ENCODE measurements at regions not wholly inside any gene's neighbourhood (a gene's known extent, or its start where the extent isn't known, plus 50 kb on each side); places are given as distances from the start of the nearest gene placed in this dataset.

DNA sequence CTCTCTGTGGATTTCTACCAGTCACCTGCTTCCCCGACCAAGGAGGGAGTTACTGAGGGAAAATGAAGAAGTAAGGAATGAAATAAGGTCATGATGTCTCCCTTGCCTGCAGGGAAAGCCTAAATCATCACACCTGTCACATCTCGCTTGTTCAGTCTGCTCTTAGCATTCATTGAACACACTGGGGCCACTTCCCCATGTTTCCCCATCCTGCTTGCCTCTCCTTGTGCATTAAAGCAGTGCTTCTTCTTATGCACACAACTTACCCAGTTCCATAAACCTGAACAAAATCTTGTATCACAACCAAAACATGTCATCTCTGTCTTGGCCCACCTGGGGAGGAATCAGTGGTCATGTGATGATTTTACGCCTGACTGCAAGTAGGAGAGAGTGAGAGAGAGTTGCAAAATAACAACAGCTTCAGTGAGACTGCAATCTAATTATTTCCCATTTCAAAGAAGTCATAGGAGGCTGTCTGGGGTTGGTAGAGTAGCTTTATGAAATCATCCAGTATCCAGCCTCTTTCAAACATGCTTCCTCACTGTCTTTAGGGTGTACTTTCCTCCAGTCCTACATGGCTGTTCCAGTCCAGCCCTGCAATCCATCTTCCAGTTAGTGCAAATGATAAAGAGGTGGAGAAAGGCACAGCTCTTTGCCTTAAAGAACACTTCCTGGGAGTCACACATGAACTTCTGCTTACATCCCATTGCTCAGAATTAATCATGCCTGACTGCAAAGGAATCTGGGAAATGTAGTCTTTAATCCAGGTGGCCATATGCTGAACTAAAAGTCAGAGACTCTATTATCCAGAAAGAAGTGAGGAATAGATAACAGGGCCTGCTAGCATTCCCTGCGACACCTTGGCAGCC, 220.1 kb downstream of the HAUS1 start:
- DNase-seq = no peak

DNA sequence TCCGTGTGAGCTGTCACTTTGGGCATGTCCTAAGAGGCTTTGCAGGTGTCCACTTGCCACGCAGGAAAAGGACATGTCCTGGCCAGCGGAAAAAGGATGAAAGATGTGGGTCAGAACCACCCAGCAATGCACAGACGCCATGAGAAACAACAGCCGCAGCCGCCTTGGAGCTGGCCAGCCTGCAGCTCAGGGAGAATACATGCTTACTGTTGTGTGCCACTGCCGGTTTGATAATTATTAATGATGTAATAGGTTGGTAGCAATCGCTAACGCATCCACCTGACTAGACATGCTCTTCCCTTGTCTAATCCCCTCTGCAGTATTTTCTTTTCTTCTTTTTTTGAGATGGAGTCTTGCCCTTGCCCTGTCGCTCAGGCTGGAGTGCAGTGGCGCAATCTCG, 221.7 kb downstream of the HAUS1 start:
- DNase-seq = no peak

DNA sequence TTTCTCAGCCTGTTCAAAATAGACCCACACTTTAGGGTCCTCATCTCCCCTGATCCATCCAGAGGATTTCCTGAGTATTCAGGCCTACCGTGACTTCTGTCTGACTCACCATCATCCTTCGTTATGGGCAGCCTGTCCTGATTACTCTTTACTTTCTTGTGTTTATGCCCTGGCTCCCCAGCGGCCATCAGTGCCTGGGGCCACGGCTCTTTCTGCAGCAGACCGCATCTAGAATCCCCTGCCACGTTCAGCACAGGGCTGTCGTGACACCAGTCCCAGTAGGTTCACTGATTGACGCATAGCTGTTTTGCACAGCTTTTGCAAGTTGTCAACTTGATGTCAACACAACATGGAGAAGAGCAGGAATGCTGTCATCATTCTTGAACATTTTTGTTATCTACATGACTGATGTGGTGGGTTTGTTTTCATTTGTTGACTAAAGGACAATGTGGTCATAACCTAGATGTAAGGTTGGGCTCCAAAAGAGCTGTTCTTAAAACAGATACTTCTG, 225.6 kb downstream of the HAUS1 start:
- DNase-seq = no peak

DNA sequence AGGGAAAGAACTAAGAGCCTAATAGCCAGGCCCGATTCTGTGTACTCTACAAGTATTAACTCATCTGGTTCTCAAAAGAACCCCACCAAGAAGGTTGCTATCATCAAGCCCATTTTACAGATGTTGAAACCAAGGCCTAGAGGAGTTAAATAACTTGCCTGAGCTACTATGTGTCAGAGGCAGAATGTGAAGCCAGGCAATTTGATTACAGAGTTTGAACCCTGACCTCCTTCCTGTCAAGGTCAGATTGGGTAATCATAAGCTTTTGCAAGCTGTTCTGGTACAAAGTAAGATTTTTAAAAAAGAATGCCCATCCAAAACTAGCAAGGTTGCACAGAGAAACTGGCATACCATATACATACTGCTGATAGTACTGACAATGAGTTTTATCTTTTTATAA, 227.1 kb downstream of the HAUS1 start:
- DNase-seq = no peak

DNA sequence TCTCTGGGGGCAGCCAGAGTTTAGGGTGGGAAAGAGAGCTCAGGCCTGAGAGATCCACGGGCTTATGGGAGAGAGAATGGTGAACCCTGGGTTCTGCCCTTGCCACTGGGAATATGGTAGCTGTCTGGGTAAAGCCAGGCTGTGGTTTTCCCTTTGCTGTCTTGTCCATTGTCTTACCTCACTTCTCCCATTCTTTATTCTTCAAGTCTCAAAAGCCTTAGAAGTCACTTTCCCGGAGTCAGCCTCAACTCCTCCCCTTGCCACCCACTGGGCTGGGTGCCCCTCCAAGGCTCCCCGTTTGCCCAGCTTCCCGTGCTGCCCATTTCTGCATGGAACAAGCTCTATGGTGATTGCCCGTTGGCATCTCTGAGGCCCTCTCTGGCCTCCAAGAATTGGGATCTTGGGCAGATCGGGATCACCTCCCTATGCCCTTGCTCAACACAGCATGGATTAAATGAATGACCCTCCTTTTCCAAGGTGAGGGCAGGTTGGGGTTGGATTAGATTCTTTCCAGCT, 228.2 kb downstream of the HAUS1 start:
- DNase-seq = no peak

- DNase-seq = no peak
Observed at GRCh38 chr18:46332921-46333341, 228.7 kb downstream of the HAUS1 start.

- DNase-seq = no peak
Observed at GRCh38 chr18:46333431-46334135, 229.4 kb downstream of the HAUS1 start.

- no peak for DNase-seq
Observed at GRCh38 chr18:46334868-46335281, 230.7 kb downstream of the HAUS1 start.

GRCh38 chr18:46335534-46336101, 231.4 kb downstream of the HAUS1 start:
- no peak for DNase-seq

DNA sequence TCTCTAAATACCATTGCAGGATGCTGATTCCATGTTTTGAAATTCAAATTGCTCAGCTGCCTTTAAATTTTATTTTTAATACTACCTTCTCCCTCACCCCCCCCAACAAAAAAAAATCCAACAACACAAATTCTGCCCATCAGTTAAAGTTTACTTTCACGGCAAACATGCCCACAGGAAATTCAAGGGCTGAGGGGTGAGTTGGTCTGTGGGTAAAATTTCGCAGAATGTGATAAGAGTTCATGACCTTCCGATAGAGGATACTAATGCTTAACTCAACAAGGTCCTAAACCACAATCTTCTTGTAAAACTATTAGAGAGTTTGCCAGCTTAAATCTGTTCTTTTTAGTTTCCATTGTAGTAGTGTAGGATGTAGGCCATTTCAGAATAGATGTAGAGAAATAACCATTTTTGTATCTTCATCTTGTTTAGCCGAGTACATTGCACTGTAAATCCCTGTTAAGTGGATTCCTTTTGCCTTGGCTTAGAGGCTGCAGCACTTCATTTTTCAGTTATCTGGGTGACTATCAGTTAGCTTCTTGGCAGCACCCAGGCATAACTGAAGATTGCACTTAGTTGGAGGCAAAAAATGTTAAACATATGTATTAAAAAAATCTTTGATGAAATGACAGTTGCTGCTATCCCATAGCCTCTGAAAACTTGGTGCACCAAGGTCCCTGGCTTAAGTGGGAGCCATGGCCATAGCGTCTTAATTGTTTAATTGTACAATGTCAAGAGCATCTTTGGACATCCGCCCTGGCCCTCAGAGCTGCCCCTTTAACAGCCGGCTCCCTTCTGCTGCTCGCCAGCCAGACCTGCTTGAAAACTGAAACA, 232.3 kb downstream of the HAUS1 start:
- no peak for DNase-seq

GRCh38 chr18:46337271-46337670, 233.1 kb downstream of the HAUS1 start:
- no peak for DNase-seq

GRCh38 chr18:46338205-46338604, 234.0 kb downstream of the HAUS1 start:
- DNase-seq = no peak

DNA sequence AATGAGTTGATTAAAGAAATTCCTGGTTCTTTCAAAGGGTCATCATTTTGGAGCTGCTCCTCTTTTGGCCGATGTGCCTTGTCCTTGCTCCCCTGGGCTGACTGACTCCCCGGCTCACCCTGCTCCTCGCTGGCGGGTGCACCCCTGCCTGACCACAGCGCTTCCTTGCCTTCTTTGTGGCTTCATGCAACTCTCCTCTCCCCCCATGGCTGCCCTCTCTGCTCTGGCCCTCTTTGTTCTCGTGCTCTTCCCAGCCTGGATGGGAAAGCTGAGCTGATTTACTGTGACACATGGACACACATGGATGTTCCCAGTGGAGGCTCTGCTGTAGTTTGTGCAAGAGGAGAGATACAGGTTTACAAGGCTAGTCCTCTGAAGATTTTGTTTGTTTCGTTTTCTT, 234.6 kb downstream of the HAUS1 start:
- DNase-seq = no peak

GRCh38 chr18:46340716-46341115, 236.5 kb downstream of the HAUS1 start:
- no peak for DNase-seq

DNA sequence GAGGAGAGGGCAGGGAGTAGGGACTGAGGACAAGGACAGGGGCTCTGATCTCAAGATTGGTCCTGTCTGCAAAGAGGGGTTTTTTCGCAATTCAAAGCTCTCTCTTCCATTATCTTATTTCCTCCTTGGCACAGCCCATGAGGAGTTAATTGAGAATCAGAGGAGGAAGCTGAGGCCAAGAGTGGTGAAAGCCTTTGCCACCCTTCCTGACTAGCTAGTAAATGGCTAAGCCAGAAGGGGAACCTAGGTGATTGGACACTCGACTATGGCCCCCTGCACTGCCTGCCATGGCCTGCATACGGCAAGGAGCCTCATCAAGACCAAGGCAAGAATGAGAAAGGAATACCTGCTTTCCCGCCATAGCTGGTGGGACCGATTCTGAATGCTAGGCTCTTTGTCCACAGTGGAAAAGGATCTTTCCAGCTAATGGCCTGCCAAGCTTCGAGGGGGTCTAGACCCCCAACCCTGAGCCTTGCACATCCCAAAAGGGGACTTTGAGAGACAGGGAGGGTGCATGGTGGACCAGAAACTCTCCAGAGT, 237.9 kb downstream of the HAUS1 start:
- DNase-seq = no peak

DNA sequence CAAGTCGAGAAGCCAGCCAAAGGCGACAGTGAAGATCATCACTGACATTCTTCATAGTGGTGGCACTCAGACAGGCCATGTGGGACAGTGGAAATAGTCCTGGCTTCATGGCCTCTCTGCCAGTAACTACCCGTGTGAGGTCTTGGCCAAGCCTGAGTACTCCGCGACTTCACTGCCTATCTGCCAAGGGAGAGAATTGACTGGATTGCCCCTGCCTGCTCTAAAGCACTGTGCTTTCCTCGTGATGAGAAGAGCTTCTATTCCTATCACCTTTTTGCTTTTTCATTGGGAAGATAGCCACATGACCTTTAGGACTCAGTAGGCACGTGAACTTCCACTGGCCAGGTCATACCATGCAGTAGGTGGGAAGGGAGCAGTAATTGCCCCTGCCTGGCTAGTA, 239.3 kb downstream of the HAUS1 start:
- no peak for DNase-seq

DNA sequence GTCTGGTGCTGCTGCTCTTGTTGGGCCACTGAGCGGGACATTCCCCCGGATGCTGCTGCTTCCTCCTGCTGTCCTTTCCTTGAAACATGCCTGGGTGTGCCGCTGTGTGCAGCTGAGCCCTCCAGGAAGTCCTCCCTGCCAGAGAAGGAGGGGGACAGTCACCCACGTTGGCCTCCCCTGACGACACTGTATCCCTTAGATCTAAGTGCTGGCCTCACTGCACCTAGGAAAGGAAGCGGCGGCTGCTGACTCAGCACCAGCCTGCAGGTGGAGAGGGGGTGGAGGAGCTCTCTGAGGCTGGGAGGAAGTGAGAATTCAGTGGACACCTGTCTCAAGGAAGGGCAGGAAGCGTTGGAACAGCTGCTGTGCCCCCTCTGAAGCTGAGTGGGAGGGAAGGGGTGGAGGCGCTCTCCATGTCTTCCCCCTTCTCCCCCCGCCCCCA, 239.8 kb downstream of the HAUS1 start:
- DNase-seq = peak; percentile 25

- no peak for DNase-seq
Observed at GRCh38 chr18:46344416-46345180, 240.4 kb downstream of the HAUS1 start.

DNA sequence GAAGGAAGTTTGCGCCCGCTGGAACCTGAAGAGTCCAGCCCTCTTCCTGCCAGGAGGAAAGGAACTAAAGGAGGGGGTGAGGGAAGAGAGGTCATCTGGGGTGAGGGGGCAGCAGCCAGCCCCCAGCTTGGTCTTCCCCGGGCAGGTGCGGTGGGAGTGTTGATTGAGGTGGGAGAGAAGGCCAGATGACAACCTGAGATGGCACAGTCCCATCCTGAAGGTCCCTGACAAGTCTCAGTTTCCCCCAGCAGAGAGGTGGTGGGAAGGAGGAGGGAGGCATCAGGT, 240.9 kb downstream of the HAUS1 start:
- DNase-seq = no peak

DNA sequence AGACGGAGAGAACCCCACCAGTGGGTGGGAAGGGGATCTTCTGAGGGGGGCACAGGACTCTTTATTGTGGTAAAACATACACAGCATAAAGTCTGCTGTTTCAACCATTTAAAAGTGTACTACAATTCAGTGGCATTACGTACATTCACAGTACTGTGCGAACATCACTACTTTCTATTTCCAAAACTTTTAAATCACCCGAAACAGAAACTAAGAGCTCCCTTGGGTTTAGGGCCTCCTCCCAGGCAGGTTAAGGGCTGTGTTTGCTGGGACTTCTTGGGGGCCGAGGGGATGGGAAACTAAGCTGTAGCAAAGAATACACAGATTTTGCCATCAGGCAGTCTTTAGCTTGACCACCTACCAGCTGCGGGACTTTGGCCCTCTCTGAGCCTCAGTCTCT, 242.0 kb downstream of the HAUS1 start:
- no peak for DNase-seq

GRCh38 chr18:46346896-46347630, 242.9 kb downstream of the HAUS1 start:
- DNase-seq = no peak
